A673 (cell line): ENCODE measurements at regions not wholly inside any gene's neighbourhood (a gene's known extent, or its start where the extent isn't known, plus 50 kb on each side); places are given as distances from the start of the nearest gene placed in this dataset.

Source experiments
- EZH2 ChIP-seq: fragments of 200-600 bp; sonication (generic); IDR thresholded peaks from 2 replicates; pipeline ENCODE4 v1.6.1; 2017; ENCODE audit warnings: borderline replicate concordance, low read depth, mild to moderate bottlenecking, mixed read lengths, antibody characterized with exemption, low read length; ENCODE audit not compliant: poor library complexity, severe bottlenecking
- TF ChIP-seq, protein P1 (sequence below): fragments of 300-800, 200-600 bp; sonication (generic); conservative IDR thresholded peaks from 2 replicates; pipeline ENCODE4 v1.5.1; 2017; ENCODE audit warnings: low read depth, mild to moderate bottlenecking, antibody characterized with exemption, low read length, moderate library complexity, mixed read lengths

DNA sequence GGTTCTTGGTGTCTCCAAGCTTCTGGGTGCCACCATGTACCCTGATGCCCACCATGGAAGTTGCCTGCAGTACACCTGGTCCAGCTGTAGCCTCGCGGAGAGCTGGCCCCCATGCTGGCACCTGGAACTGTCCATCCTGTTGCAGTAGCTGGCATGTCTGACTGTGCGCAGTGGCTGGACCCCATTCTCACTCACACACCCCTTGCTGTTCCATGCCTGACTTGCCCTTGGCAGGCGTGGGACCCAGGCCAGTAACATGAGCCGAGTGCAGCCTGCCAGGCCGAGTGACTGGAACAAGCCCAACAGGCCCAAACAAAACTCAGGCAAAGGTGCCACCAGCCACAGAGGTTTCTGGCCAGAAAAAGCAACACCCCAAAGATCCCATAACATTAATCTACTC, 73.8 kb downstream of the NEURL3 start:
- TF ChIP-seq, protein P1, sequence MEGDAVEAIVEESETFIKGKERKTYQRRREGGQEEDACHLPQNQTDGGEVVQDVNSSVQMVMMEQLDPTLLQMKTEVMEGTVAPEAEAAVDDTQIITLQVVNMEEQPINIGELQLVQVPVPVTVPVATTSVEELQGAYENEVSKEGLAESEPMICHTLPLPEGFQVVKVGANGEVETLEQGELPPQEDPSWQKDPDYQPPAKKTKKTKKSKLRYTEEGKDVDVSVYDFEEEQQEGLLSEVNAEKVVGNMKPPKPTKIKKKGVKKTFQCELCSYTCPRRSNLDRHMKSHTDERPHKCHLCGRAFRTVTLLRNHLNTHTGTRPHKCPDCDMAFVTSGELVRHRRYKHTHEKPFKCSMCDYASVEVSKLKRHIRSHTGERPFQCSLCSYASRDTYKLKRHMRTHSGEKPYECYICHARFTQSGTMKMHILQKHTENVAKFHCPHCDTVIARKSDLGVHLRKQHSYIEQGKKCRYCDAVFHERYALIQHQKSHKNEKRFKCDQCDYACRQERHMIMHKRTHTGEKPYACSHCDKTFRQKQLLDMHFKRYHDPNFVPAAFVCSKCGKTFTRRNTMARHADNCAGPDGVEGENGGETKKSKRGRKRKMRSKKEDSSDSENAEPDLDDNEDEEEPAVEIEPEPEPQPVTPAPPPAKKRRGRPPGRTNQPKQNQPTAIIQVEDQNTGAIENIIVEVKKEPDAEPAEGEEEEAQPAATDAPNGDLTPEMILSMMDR, result no peak
- no peak for TF ChIP-seq EZH2
